HG03442 (cell line): ENCODE measurements at regions not wholly inside any gene's neighbourhood (a gene's known extent, or its start where the extent isn't known, plus 50 kb on each side); places are given as distances from the start of the nearest gene placed in this dataset.
A peak's percentile ranks its signal among the peaks of the same experiment; 100 is the strongest.

Source experiments
- ATAC-seq: cut with Tn5 transposase; IDR thresholded peaks from one replicate; pipeline ENCODE4 v1.9.1; 2021; ENCODE audit warnings: mild to moderate bottlenecking, moderate library complexity; ENCODE audit not compliant: unreplicated experiment

- no peak for ATAC-seq
These were observed 105.4 kb upstream of the KCNK2 start for GRCh38 chr1:214977110-214977509.

GRCh38 chr1:214977700-214978374 lies 104.7 kb upstream of the KCNK2 start:
- no peak for ATAC-seq

GRCh38 chr1:214979191-214979590 lies 103.3 kb upstream of the KCNK2 start:
- ATAC-seq, result no peak

- no peak for ATAC-seq
These were observed 101.6 kb upstream of the KCNK2 start for GRCh38 chr1:214980921-214981320.

GRCh38 chr1:214983126-214983869 lies 99.2 kb upstream of the KCNK2 start:
- ATAC-seq, result no peak

GRCh38 chr1:214989341-214989740 lies 93.2 kb upstream of the KCNK2 start:
- no peak for ATAC-seq

- ATAC-seq, result no peak
These were observed 91.9 kb upstream of the KCNK2 start for GRCh38 chr1:214990619-214991018.

- no peak for ATAC-seq
These were observed 90.7 kb upstream of the KCNK2 start for GRCh38 chr1:214991691-214992315.

GRCh38 chr1:214993419-214993818 lies 89.1 kb upstream of the KCNK2 start:
- ATAC-seq, result no peak

- ATAC-seq, result no peak
These were observed 84.9 kb upstream of the KCNK2 start for GRCh38 chr1:214997685-214998084.

- peak; percentile 94 for ATAC-seq
These were observed 81.0 kb upstream of the KCNK2 start for GRCh38 chr1:215001419-215002021.

- no peak for ATAC-seq
These were observed 80.1 kb upstream of the KCNK2 start for GRCh38 chr1:215002471-215002870.

- no peak for ATAC-seq
These were observed 78.9 kb upstream of the KCNK2 start for GRCh38 chr1:215003686-215004085.

- no peak for ATAC-seq
These were observed 78.3 kb upstream of the KCNK2 start for GRCh38 chr1:215004121-215004827.

GRCh38 chr1:215005078-215005477 lies 77.5 kb upstream of the KCNK2 start:
- no peak for ATAC-seq

GRCh38 chr1:215005656-215006345 lies 76.7 kb upstream of the KCNK2 start:
- no peak for ATAC-seq

GRCh38 chr1:215007880-215008279 lies 74.7 kb upstream of the KCNK2 start:
- ATAC-seq, result no peak

- ATAC-seq, result no peak
These were observed 64.0 kb upstream of the KCNK2 start for GRCh38 chr1:215018555-215018954.

- no peak for ATAC-seq
These were observed 60.3 kb upstream of the KCNK2 start for GRCh38 chr1:215022204-215022603.

- ATAC-seq, result no peak
These were observed 59.8 kb upstream of the KCNK2 start for GRCh38 chr1:215022741-215023141.
